HG03039 (cell line): ENCODE measurements at regions not wholly inside any gene's neighbourhood (a gene's known extent, or its start where the extent isn't known, plus 50 kb on each side); places are given as distances from the start of the nearest gene placed in this dataset.

Source experiments
- ATAC-seq: cut with Tn5 transposase; IDR thresholded peaks from one replicate; pipeline ENCODE4 v1.9.1; 2021; ENCODE audit warnings: mild to moderate bottlenecking, moderate library complexity; ENCODE audit not compliant: unreplicated experiment

DNA sequence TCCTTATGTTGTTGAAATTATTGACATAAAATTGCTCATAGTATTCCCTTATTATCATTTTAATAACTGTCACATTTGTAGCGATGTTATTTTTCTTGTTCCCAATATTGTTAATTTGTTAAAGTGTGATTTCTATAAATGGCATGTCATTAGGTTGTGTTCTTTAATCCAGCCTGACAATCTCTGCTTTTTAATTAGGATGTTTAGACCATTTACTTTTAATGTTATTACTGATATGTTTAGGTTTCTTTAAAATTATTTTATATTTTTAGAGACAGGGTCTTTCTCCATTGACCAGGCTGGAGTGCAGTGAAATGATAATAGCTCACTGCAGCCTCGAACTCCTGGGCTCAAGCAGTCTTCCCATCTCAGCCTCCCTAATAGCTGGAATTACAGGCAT lies 408.5 kb downstream of the DLEU7 start:
- ATAC-seq: no peak

- no peak for ATAC-seq
Measured at GRCh38 chr13:50437252-50437651, 406.2 kb downstream of the DLEU7 start.

DNA sequence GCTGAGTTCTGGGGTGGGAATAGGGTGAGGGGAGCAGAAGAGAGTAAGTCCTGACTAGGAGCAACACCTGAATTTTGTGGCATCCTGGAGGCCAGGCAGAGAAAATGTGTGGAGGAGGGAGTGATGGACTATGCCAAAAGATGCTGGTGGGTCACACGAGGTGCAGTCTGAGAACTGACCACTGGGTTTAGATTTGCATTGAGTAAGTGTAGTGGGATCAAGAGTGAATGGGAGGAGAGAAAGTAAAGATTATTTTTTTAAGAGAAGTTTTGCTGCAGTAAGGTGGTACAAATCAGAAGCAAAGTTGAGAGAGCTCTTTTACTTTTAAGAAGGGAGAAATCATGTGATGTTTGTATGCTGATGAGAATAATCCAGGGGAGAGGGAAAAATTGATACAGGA lies 405.1 kb downstream of the DLEU7 start:
- ATAC-seq: no peak

GRCh38 chr13:50441130-50441529 lies 402.4 kb downstream of the DLEU7 start:
- no peak for ATAC-seq

GRCh38 chr13:50444726-50445125 lies 398.8 kb downstream of the DLEU7 start:
- no peak for ATAC-seq

DNA sequence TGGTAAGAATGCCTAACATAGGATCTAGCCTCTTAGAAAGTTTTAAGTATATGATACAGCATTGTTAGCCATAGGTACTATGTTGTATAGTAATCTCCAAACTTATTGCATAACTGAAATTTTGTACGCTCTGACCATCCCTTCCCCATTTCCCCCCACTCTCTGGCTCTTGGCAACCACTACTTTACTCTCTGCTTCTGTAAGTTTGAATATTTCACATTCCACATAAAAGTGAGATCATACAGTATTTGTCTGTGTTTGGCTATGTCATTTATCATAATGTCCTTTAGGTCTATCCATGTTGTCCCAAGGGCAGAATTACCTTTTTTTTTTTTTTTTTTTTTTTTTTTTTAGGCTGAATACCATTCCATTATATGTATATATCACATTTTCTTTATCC lies 396.9 kb downstream of the DLEU7 start:
- ATAC-seq: no peak

DNA sequence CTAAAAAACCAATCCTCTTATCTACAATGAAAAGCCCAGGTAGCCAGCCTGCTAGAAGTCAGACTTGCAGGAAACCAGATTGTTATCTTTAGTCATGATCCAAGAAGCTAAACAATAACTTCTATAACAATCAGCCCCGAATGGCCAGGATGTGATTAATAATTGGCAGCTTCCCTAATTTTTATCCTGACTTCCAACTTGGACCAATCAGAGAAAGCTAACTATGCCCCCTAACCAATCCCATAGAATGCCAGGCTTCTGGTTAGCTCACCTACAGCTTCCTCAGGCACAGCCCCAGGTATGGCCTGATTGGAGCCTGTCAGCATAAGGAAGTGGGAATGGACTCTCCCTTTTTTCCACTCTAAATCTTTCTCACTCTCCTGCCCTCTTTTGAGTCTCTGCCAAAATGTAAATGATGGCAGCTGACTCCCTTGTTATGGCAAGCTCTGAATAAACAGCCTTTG lies 394.9 kb downstream of the DLEU7 start:
- ATAC-seq: no peak

DNA sequence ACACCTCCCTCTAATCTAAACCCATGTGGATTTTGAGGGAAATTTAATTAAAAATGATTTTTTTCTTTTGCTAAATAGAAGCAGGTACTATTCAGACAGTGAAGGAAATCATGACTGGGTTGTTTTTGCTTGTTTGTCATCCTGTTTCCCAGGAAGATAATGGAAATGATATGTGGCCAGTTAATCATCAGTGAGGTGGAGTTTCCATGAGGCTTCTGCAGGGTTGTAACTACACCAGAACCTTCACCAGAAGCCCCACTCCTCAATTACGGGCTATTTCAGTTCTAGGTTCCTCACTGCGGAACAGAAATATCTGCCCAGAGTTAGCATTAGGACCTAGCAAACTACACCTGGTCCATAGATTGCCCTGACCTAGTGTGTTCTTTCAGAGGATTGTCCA lies 394.0 kb downstream of the DLEU7 start:
- ATAC-seq: no peak

GRCh38 chr13:50450279-50450678 lies 393.2 kb downstream of the DLEU7 start:
- ATAC-seq: no peak

GRCh38 chr13:50451609-50452008 lies 391.9 kb downstream of the DLEU7 start:
- no peak for ATAC-seq

GRCh38 chr13:50452028-50452427 lies 391.5 kb downstream of the DLEU7 start:
- no peak for ATAC-seq

- ATAC-seq: no peak
Measured at GRCh38 chr13:50452756-50453155, 390.7 kb downstream of the DLEU7 start.

- no peak for ATAC-seq
Measured at GRCh38 chr13:50453188-50453587, 390.3 kb downstream of the DLEU7 start.

- no peak for ATAC-seq
Measured at GRCh38 chr13:50456111-50456510, 387.4 kb downstream of the DLEU7 start.

- no peak for ATAC-seq
Measured at GRCh38 chr13:50457415-50458393, 385.8 kb downstream of the DLEU7 start.

- ATAC-seq: no peak
Measured at GRCh38 chr13:50459046-50459445, 384.4 kb downstream of the DLEU7 start.

GRCh38 chr13:50459658-50460057 lies 383.8 kb downstream of the DLEU7 start:
- ATAC-seq: no peak

DNA sequence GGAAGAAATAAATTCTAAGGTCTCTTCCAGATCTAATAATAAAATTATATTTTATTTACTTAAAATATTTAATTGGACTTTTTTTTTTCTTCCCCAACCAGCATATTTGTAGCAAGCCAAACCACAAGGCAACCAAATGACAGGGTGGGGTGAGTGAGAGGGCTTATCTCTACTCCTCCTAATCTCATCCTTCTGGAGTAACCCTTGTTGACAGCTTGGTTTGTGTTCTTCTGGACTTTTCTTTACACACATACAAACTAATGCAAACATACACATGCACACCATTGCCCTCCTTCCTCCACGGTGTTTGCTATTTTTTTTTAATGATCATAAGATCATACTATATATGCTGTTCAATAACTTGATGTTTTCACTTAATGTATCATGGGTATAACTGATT lies 383.1 kb downstream of the DLEU7 start:
- no peak for ATAC-seq

DNA sequence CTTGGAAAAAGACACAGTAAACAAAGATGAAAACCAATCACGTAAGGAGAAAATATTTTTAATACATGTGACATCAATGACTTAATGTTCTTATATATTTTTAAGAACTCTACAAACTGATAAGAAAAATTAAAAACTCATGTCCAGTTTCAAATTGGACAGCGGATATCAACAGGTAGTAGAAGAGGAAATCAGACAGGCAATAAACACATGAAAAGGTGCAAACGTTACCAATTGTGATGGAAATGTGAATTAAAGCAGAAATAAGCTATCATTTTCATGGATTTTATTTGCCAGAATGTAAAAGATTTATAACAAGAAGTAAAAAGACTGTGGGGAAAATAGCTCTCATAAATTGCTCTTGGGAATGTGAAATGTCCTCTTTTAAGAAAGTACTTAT lies 382.3 kb downstream of the DLEU7 start:
- ATAC-seq: no peak

GRCh38 chr13:50463719-50464118 lies 379.8 kb downstream of the DLEU7 start:
- no peak for ATAC-seq

DNA sequence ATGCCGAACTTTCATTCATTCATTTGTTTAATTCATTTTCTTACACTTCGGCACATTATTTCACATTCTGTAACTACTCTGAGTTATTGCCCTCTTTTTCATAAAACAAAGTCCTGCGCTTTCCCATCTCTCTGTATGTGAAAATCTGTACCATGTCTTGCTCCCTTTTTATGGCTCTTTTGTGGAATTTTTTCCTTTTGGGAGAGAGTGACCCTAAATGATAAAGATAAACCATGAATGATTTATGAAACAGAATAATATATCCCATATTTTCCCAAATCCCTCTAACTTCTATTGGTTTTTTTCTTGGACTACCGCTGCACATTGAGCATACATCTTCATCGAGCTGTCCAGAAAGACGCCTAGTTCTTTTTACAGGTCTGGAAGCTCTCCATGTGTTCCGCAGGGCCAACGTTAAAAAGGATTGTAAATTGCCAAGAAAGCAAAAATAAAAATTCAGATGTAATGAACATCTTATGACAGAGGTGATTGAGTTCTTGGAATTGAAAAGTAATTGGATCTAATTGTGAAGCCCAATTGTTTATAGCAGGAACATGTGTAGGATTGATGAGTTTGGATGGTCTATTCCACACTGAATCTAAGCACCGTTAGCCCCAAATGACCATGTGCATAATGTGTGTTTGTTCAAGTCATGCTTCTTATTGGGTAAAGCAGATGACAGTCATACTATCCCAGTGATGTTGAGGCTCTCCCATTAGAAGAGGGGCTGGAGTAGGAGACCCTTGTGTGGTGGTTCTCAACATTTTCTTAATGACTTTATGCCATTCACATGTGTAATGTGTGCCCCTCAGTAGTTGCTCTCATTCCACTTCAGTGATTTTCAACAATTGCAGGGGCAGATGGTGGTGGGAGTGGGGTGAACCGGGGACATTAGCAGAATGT lies 378.9 kb downstream of the DLEU7 start:
- ATAC-seq: no peak

DNA sequence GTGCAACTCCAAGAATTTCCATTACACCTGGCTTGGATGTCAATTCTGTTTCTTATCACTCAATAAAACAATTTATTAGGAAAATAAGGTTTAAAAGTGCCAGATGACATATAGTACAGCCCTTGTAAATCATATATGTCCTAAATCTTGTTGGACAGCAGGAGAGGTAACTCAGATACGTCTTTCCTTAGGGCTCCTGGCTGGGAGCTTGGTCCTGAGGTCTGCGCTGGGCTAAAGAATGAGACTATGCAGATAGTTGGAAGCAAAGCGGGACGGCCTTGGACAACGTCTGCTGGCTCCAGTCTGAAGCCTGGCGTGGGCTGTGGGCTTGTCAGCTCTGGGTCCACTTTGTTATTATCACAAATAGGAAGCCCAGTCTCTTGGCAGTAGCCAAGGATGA lies 377.0 kb downstream of the DLEU7 start:
- no peak for ATAC-seq
